ENCODE measurements at regions not wholly inside any gene's neighbourhood (a gene's known extent, or its start where the extent isn't known, plus 50 kb on each side); places are given as distances from the start of the nearest gene placed in this dataset.

DNA sequence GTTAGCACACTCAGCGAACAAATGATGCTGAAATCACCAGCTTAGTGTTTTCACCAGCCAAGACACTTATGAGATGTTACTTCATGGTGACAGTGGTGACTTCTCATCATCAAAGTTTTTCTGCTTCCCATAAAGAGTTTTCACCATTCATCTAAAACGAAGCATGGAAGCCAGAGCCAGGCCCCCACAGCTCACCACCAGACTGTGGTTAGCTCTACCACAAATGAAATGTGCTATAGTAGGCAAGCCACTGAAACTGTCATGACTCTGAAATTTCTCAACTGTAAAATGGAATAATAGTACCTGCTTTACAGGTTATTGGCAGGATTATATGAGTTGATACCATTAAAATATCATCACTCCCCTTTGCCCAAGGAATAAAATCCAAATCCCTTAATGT lies 56.4 kb upstream of the HHIP start:
- intact Hi-C loops (cut with micrococcal nuclease), result no loop called here
- no peak overlapping the region for H3K4me3 ChIP-seq
- H3K4me2 ChIP-seq (ENCODE audit: insufficient read depth, low read length), result no peak overlapping the region
- 0% methylated on average over 2 of the region's 2 CpGs for WGBS (ENCODE audit: insufficient coverage, low coverage, missing lambda C conversion rate)
- ChIA-PET POLR2A (no interaction called here), CTCF (ENCODE audit: low intra/inter-chr PET ratio) (no interaction called here)
- no peak for ATAC-seq
- H3K79me2 ChIP-seq (ENCODE audit: control insufficient read depth, insufficient read depth, low read length), result no peaks in the 10 kb centered on the region
- H3K27ac ChIP-seq (ENCODE audit: extremely low read depth, low read depth, low read length), result no peak overlapping the region
- no peak for DNase-seq (ENCODE audit: extremely low read depth in 1 of 4, low spot score in 3 of 4)
- FAIRE-seq, result no peak
- no peaks in the 10 kb centered on the region for H4K20me1 ChIP-seq (replicated peaks; ENCODE audit: control insufficient read depth, insufficient read depth, low read length)
- H3K4me1 ChIP-seq (replicated peaks in 1 of 2; ENCODE audit: control insufficient read depth in 2 of 2, insufficient read depth in 2 of 2, low read length in 2 of 2), result no peaks in the 10 kb centered on the region
- no peak overlapping the region for H2AFZ ChIP-seq (ENCODE audit: low read depth, low read length)
- in situ Hi-C loops (cut with MboI), result no loop called here
- TF ChIP-seq JUND (IDR thresholded peaks at IDR 0.05; ENCODE audit: borderline replicate concordance, low read depth, low read length) (no peak), JUND (tag; IDR thresholded peaks at IDR 0.05; ENCODE audit: borderline replicate concordance, low read depth, low read length) (no peak), SNIP1 (IDR thresholded peaks at IDR 0.05; ENCODE audit: low read depth) (no peak), POLR2AphosphoS2 (IDR thresholded peaks at IDR 0.05; ENCODE audit: low read length) (no peak), MXI1 (IDR thresholded peaks at IDR 0.05; ENCODE audit: low read depth, low read length) (no peak), CBFA2T2 (conservative IDR thresholded peaks at IDR 0.05) (no peak), SMARCC2 (IDR thresholded peaks at IDR 0.05; ENCODE audit: low read depth) (no peak)
- TF ChIP-seq, protein P1, sequence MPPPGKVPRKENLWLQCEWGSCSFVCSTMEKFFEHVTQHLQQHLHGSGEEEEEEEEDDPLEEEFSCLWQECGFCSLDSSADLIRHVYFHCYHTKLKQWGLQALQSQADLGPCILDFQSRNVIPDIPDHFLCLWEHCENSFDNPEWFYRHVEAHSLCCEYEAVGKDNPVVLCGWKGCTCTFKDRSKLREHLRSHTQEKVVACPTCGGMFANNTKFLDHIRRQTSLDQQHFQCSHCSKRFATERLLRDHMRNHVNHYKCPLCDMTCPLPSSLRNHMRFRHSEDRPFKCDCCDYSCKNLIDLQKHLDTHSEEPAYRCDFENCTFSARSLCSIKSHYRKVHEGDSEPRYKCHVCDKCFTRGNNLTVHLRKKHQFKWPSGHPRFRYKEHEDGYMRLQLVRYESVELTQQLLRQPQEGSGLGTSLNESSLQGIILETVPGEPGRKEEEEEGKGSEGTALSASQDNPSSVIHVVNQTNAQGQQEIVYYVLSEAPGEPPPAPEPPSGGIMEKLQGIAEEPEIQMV (tag; conservative IDR thresholded peaks at IDR 0.05; ENCODE audit: low read depth), result no peak
- TF ChIP-seq, protein P2, sequence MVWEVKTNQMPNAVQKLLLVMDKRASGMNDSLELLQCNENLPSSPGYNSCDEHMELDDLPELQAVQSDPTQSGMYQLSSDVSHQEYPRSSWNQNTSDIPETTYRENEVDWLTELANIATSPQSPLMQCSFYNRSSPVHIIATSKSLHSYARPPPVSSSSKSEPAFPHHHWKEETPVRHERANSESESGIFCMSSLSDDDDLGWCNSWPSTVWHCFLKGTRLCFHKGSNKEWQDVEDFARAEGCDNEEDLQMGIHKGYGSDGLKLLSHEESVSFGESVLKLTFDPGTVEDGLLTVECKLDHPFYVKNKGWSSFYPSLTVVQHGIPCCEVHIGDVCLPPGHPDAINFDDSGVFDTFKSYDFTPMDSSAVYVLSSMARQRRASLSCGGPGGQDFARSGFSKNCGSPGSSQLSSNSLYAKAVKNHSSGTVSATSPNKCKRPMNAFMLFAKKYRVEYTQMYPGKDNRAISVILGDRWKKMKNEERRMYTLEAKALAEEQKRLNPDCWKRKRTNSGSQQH (CRISPR knock-in tag; IDR thresholded peaks at IDR 0.05), result no peak
- TF ChIP-seq, protein P3, sequence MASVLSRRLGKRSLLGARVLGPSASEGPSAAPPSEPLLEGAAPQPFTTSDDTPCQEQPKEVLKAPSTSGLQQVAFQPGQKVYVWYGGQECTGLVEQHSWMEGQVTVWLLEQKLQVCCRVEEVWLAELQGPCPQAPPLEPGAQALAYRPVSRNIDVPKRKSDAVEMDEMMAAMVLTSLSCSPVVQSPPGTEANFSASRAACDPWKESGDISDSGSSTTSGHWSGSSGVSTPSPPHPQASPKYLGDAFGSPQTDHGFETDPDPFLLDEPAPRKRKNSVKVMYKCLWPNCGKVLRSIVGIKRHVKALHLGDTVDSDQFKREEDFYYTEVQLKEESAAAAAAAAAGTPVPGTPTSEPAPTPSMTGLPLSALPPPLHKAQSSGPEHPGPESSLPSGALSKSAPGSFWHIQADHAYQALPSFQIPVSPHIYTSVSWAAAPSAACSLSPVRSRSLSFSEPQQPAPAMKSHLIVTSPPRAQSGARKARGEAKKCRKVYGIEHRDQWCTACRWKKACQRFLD (CRISPR knock-in tag; IDR thresholded peaks at IDR 0.05), result no peak
- TF ChIP-seq, protein P4, sequence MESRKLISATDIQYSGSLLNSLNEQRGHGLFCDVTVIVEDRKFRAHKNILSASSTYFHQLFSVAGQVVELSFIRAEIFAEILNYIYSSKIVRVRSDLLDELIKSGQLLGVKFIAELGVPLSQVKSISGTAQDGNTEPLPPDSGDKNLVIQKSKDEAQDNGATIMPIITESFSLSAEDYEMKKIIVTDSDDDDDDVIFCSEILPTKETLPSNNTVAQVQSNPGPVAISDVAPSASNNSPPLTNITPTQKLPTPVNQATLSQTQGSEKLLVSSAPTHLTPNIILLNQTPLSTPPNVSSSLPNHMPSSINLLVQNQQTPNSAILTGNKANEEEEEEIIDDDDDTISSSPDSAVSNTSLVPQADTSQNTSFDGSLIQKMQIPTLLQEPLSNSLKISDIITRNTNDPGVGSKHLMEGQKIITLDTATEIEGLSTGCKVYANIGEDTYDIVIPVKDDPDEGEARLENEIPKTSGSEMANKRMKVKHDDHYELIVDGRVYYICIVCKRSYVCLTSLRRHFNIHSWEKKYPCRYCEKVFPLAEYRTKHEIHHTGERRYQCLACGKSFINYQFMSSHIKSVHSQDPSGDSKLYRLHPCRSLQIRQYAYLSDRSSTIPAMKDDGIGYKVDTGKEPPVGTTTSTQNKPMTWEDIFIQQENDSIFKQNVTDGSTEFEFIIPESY (CRISPR knock-in tag; IDR thresholded peaks at IDR 0.05), result no peak
- TF ChIP-seq, protein P5, sequence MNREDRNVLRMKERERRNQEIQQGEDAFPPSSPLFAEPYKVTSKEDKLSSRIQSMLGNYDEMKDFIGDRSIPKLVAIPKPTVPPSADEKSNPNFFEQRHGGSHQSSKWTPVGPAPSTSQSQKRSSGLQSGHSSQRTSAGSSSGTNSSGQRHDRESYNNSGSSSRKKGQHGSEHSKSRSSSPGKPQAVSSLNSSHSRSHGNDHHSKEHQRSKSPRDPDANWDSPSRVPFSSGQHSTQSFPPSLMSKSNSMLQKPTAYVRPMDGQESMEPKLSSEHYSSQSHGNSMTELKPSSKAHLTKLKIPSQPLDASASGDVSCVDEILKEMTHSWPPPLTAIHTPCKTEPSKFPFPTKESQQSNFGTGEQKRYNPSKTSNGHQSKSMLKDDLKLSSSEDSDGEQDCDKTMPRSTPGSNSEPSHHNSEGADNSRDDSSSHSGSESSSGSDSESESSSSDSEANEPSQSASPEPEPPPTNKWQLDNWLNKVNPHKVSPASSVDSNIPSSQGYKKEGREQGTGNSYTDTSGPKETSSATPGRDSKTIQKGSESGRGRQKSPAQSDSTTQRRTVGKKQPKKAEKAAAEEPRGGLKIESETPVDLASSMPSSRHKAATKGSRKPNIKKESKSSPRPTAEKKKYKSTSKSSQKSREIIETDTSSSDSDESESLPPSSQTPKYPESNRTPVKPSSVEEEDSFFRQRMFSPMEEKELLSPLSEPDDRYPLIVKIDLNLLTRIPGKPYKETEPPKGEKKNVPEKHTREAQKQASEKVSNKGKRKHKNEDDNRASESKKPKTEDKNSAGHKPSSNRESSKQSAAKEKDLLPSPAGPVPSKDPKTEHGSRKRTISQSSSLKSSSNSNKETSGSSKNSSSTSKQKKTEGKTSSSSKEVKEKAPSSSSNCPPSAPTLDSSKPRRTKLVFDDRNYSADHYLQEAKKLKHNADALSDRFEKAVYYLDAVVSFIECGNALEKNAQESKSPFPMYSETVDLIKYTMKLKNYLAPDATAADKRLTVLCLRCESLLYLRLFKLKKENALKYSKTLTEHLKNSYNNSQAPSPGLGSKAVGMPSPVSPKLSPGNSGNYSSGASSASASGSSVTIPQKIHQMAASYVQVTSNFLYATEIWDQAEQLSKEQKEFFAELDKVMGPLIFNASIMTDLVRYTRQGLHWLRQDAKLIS (CRISPR knock-in tag; IDR thresholded peaks at IDR 0.05), result no peak
- no peaks in the 10 kb centered on the region for H3K36me3 ChIP-seq (ENCODE audit: control insufficient read depth, insufficient read depth, low read length)
- no peaks in the 10 kb centered on the region for H3K9me3 ChIP-seq (replicated peaks; ENCODE audit: control insufficient read depth, insufficient read depth, low read depth, low read length)
- no TSS peak for BruUV-seq (replicated peaks)
- no peaks in the 10 kb centered on the region for H3K27me3 ChIP-seq (ENCODE audit: control insufficient read depth in 2 of 2, insufficient read depth in 2 of 2, low read length in 2 of 2)
- H3K9me1 ChIP-seq (ENCODE audit: control insufficient read depth, insufficient read depth, low read length), result no peaks in the 10 kb centered on the region
- H3K9ac ChIP-seq (ENCODE audit: insufficient read depth in 1 of 2, low read depth in 2 of 2, low read length in 2 of 2), result no peak overlapping the region
